ENCODE measurements at regions not wholly inside any gene's neighbourhood (a gene's known extent, or its start where the extent isn't known, plus 50 kb on each side); places are given as distances from the start of the nearest gene placed in this dataset.

DNA sequence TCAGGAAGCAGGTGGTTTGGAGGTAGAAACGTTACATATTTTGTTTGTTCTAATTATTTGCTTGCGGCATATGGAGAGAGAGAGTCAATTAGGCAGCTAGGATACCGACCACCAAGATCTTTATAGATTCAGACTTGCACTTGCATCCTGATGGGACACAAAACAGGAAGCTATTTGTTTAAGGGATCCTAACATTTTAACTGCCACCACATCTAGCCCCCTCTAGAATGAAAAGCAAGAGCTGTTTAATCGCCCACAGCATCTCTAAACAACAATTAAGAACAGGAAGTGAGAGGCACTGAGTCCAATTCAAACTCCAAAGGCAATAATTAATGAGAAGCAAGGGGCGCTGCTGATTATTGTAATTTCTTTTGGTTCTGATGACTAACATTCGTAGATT is 182.0 kb upstream of the LINC00305 start:
- TF ChIP-seq, protein P1, sequence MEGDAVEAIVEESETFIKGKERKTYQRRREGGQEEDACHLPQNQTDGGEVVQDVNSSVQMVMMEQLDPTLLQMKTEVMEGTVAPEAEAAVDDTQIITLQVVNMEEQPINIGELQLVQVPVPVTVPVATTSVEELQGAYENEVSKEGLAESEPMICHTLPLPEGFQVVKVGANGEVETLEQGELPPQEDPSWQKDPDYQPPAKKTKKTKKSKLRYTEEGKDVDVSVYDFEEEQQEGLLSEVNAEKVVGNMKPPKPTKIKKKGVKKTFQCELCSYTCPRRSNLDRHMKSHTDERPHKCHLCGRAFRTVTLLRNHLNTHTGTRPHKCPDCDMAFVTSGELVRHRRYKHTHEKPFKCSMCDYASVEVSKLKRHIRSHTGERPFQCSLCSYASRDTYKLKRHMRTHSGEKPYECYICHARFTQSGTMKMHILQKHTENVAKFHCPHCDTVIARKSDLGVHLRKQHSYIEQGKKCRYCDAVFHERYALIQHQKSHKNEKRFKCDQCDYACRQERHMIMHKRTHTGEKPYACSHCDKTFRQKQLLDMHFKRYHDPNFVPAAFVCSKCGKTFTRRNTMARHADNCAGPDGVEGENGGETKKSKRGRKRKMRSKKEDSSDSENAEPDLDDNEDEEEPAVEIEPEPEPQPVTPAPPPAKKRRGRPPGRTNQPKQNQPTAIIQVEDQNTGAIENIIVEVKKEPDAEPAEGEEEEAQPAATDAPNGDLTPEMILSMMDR (IDR thresholded peaks at IDR 0.05): no peak
- TF ChIP-seq POLR2A (IDR thresholded peaks at IDR 0.05): no peak

All from body of pancreas (tissue), 4 donors.